ENCODE measurements at regions not wholly inside any gene's neighbourhood (a gene's known extent, or its start where the extent isn't known, plus 50 kb on each side); places are given as distances from the start of the nearest gene placed in this dataset.

DNA sequence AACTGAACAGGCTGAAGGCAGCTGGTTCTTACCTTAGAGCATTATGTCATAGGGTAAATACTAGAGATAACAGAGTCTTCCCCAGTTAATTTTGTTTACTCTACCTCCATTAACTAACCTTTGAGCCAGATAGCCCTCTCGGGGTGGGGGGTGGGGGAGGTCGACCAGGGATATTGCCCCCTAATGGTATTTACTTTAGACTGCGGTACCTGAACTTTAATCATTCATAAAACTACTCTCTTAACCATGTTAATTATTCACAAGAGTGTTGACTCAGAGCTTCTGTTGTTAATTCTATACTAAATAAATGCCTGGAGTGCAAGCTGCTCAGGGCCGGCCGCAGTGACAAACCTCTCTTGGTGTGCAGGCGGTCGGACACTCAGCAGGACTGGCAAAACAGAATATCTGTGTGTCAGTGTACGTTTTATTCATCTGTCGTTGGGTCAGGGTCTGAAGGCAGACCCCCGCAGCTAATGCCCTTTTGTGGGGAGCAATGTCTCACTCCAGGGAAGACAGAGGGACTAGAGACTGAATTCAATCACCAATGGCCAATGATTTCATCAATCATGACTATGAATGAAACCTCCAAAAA is 152.4 kb upstream of the COL21A1 start:
- no peak for TF ChIP-seq GATA3 (IDR thresholded peaks at IDR 0.05; ENCODE audit: low read depth, low read length)
- TF ChIP-seq GATA2 (IDR thresholded peaks at IDR 0.05; ENCODE audit: low read depth, low read length): no peak
